Heart left ventricle (tissue), 13 donors: ENCODE measurements at regions not wholly inside any gene's neighbourhood (a gene's known extent, or its start where the extent isn't known, plus 50 kb on each side); places are given as distances from the start of the nearest gene placed in this dataset.

Experiments
- CTCF ChIP-seq, 12 donors: fragments of 200-600 bp; sonication (generic) in 4 of 12; IDR thresholded peaks; one replicate each; pipeline versions ENCODE4 v1.5.0 to v1.8.0; 2018 to 2022; ENCODE audit warnings: antibody characterized with exemption in 12 of 12, mild to moderate bottlenecking in 5 of 12
- POLR2A ChIP-seq, 2 donors: fragments of 450-650 bp; IDR thresholded peaks; one replicate each; pipeline ENCODE4 v1.6.1; 2017; ENCODE audit warnings: antibody characterized with exemption in 2 of 2, mild to moderate bottlenecking in 2 of 2, moderate library complexity in 2 of 2
- donor health status: ischemic (EF 13 %, LVEDD 7.1; RV severe dilation, severe dysfunction).
- donor health status: DM: no; HTN: yes; CAD: no.
- donor health status: DM: no; HTN: no; CAD: no.
- donor health status: ischemic (EF 25% LVEDD 6.9; RV normal size, moderate dysfunction).
- donor health status: ischemic (EF 25% LVEDD 5.7; RV mildly dilated, moderate dysfunction).
- donor health status: ischemic (EF 35%, LVEDD 5.7; RV mildly dilated, moderate dysfunction).
- donor health status: nonischemic (EF 11% LVEDD 7.7; RV severe dilation, severe dysfunction).
- donor health status: DM: yes; HTN: yes; CAD: no.
- donor health status: PGD.
- donor health status: ischemic (EF 29% LVEDD 5.4; RV normal size, mild dysfunction).
- donor health status: nonischemic (EF 23%, LVEDD 6.1; RV moderate dilation, normal function).

GRCh38 chr11:29584342-29584741 lies 432.5 kb downstream of the KCNA4 start:
- TF ChIP-seq POLR2A (IDR thresholded peaks at IDR 0.05) (no peak), CTCF (IDR thresholded peaks at IDR 0.05) (no peak)
